ENCODE measurements at regions not wholly inside any gene's neighbourhood (a gene's known extent, or its start where the extent isn't known, plus 50 kb on each side); places are given as distances from the start of the nearest gene placed in this dataset.

- Mint-ChIP-seq H3K27ac (no peak overlapping the region), H3K4me1 (peaks cover 0 to 4% of the 10 kb centered on the region in 2 donors), H3K9me3 (no peaks in the 10 kb centered on the region), H3K4me3 (no peak overlapping the region), H3K27me3 (ENCODE audit: low read depth in 3 of 3) (peaks cover 1 to 7% (median 3%) of the 10 kb centered on the region in 3 donors), H3K36me3 (no peaks in the 10 kb centered on the region)
- no peak for DNase-seq
Measured at GRCh38 chr15:69801144-69801543, 296.6 kb downstream of the TLE3 start.

GRCh38 chr15:69802432-69802831 lies 295.3 kb downstream of the TLE3 start:
- H3K4me3 Mint-ChIP-seq = no peak overlapping the region
- no peaks in the 10 kb centered on the region for H3K9me3 Mint-ChIP-seq
- no peak overlapping the region for H3K27ac Mint-ChIP-seq
- H3K27me3 Mint-ChIP-seq (ENCODE audit: low read depth in 3 of 3) = peaks cover 0 to 7% (median 4%) of the 10 kb centered on the region in 3 donors
- no peak for DNase-seq
- H3K4me1 Mint-ChIP-seq = peaks cover 0 to 10% of the 10 kb centered on the region in 2 donors
- H3K36me3 Mint-ChIP-seq = no peaks in the 10 kb centered on the region

GRCh38 chr15:69804786-69805185 lies 292.9 kb downstream of the TLE3 start:
- no peak overlapping the region for H3K4me3 Mint-ChIP-seq
- H3K27ac Mint-ChIP-seq = no peak overlapping the region
- peaks cover 0 to 10% of the 10 kb centered on the region in 2 donors for H3K4me1 Mint-ChIP-seq
- H3K9me3 Mint-ChIP-seq = no peaks in the 10 kb centered on the region
- H3K27me3 Mint-ChIP-seq (ENCODE audit: low read depth in 3 of 3) = peaks cover 0 to 7% (median 4%) of the 10 kb centered on the region in 3 donors
- no peaks in the 10 kb centered on the region for H3K36me3 Mint-ChIP-seq
- no peak for DNase-seq

GRCh38 chr15:69805248-69805953 lies 292.3 kb downstream of the TLE3 start:
- no peak overlapping the region for H3K4me3 Mint-ChIP-seq
- no peaks in the 10 kb centered on the region for H3K9me3 Mint-ChIP-seq
- H3K27ac Mint-ChIP-seq = no peak overlapping the region
- peaks cover 0 to 10% of the 10 kb centered on the region in 2 donors for H3K4me1 Mint-ChIP-seq
- H3K27me3 Mint-ChIP-seq (ENCODE audit: low read depth in 3 of 3) = peaks cover 0 to 7% (median 4%) of the 10 kb centered on the region in 3 donors
- H3K36me3 Mint-ChIP-seq = no peaks in the 10 kb centered on the region
- no peak for DNase-seq

- Mint-ChIP-seq H3K4me1 (peaks cover 0 to 10% of the 10 kb centered on the region in 2 donors), H3K4me3 (no peak overlapping the region), H3K36me3 (no peaks in the 10 kb centered on the region), H3K9me3 (no peaks in the 10 kb centered on the region), H3K27ac (no peak overlapping the region), H3K27me3 (ENCODE audit: low read depth in 3 of 3) (peaks cover 4 to 5% (median 4%) of the 10 kb centered on the region in 3 donors)
- no peak for DNase-seq
Measured at GRCh38 chr15:69806287-69806915, 291.3 kb downstream of the TLE3 start.

- peaks cover 0 to 10% of the 10 kb centered on the region in 2 donors for H3K4me1 Mint-ChIP-seq
- H3K36me3 Mint-ChIP-seq = no peaks in the 10 kb centered on the region
- H3K27me3 Mint-ChIP-seq (ENCODE audit: low read depth in 3 of 3) = peaks cover 0 to 4% (median 4%) of the 10 kb centered on the region in 3 donors
- no peaks in the 10 kb centered on the region for H3K9me3 Mint-ChIP-seq
- no peak overlapping the region for H3K4me3 Mint-ChIP-seq
- DNase-seq = no peak
- H3K27ac Mint-ChIP-seq = no peak overlapping the region
Measured at GRCh38 chr15:69807721-69808120, 290.0 kb downstream of the TLE3 start.

GRCh38 chr15:69808756-69809155 lies 289.0 kb downstream of the TLE3 start:
- peaks cover 0 to 4% (median 4%) of the 10 kb centered on the region in 3 donors for H3K27me3 Mint-ChIP-seq (ENCODE audit: low read depth in 3 of 3)
- peaks cover 0 to 10% of the 10 kb centered on the region in 2 donors for H3K4me1 Mint-ChIP-seq
- no peak for DNase-seq
- no peaks in the 10 kb centered on the region for H3K36me3 Mint-ChIP-seq
- no peaks in the 10 kb centered on the region for H3K9me3 Mint-ChIP-seq
- H3K4me3 Mint-ChIP-seq = no peak overlapping the region
- H3K27ac Mint-ChIP-seq = no peak overlapping the region

GRCh38 chr15:69809421-69809820 lies 288.3 kb downstream of the TLE3 start:
- DNase-seq = no peak
- Mint-ChIP-seq H3K36me3 (no peaks in the 10 kb centered on the region), H3K27me3 (ENCODE audit: low read depth in 3 of 3) (peaks cover 0 to 4% (median 4%) of the 10 kb centered on the region in 3 donors), H3K9me3 (no peaks in the 10 kb centered on the region), H3K4me3 (no peak overlapping the region), H3K27ac (no peak overlapping the region), H3K4me1 (peaks cover 0 to 10% of the 10 kb centered on the region in 2 donors)

- Mint-ChIP-seq H3K4me3 (no peak overlapping the region), H3K36me3 (no peaks in the 10 kb centered on the region), H3K4me1 (peaks cover 0 to 9% of the 10 kb centered on the region in 2 donors), H3K27ac (no peak overlapping the region), H3K9me3 (no peaks in the 10 kb centered on the region), H3K27me3 (ENCODE audit: low read depth in 3 of 3) (peaks cover 0 to 6% (median 4%) of the 10 kb centered on the region in 3 donors)
- no peak for DNase-seq
Measured at GRCh38 chr15:69810431-69811354, 287.0 kb downstream of the TLE3 start.

- no peaks in the 10 kb centered on the region for H3K9me3 Mint-ChIP-seq
- no peaks in the 10 kb centered on the region for H3K36me3 Mint-ChIP-seq
- H3K27me3 Mint-ChIP-seq (ENCODE audit: low read depth in 3 of 3) = peaks cover 0 to 4% (median 4%) of the 10 kb centered on the region in 3 donors
- H3K4me1 Mint-ChIP-seq = no peaks in the 10 kb centered on the region
- H3K27ac Mint-ChIP-seq = no peak overlapping the region
- H3K4me3 Mint-ChIP-seq = no peak overlapping the region
- DNase-seq = no peak
Measured at GRCh38 chr15:69812861-69813261, 284.9 kb downstream of the TLE3 start.

GRCh38 chr15:69813881-69814280 lies 283.8 kb downstream of the TLE3 start:
- no peak for DNase-seq
- Mint-ChIP-seq H3K36me3 (no peaks in the 10 kb centered on the region), H3K9me3 (no peaks in the 10 kb centered on the region), H3K4me3 (no peak overlapping the region), H3K27ac (no peak overlapping the region), H3K27me3 (ENCODE audit: low read depth in 3 of 3) (peaks cover 4 to 5% (median 4%) of the 10 kb centered on the region in 3 donors), H3K4me1 (no peaks in the 10 kb centered on the region)

- Mint-ChIP-seq H3K27me3 (ENCODE audit: low read depth in 3 of 3) (peaks cover 4 to 5% (median 4%) of the 10 kb centered on the region in 3 donors), H3K9me3 (no peaks in the 10 kb centered on the region), H3K4me3 (no peak overlapping the region), H3K4me1 (no peaks in the 10 kb centered on the region), H3K27ac (no peak overlapping the region), H3K36me3 (no peaks in the 10 kb centered on the region)
- DNase-seq = no peak
Measured at GRCh38 chr15:69814932-69815331, 282.8 kb downstream of the TLE3 start.

- H3K36me3 Mint-ChIP-seq = no peaks in the 10 kb centered on the region
- peak in 2 of 3 donors; percentile 19 to 22 for DNase-seq
- no peak overlapping the region for H3K4me3 Mint-ChIP-seq
- no peak overlapping the region for H3K27ac Mint-ChIP-seq
- H3K4me1 Mint-ChIP-seq = no peaks in the 10 kb centered on the region
- no peaks in the 10 kb centered on the region for H3K9me3 Mint-ChIP-seq
- peaks cover 4 to 5% (median 4%) of the 10 kb centered on the region in 3 donors for H3K27me3 Mint-ChIP-seq (ENCODE audit: low read depth in 3 of 3)
Measured at GRCh38 chr15:69815793-69816192, 281.9 kb downstream of the TLE3 start.

- no peak overlapping the region for H3K27ac Mint-ChIP-seq
- H3K9me3 Mint-ChIP-seq = no peaks in the 10 kb centered on the region
- H3K4me3 Mint-ChIP-seq = no peak overlapping the region
- H3K4me1 Mint-ChIP-seq = no peaks in the 10 kb centered on the region
- H3K27me3 Mint-ChIP-seq (ENCODE audit: low read depth in 3 of 3) = peaks cover 2 to 5% (median 4%) of the 10 kb centered on the region in 3 donors
- no peak for DNase-seq
- H3K36me3 Mint-ChIP-seq = no peaks in the 10 kb centered on the region
Measured at GRCh38 chr15:69816522-69816921, 281.2 kb downstream of the TLE3 start.

Measured in immature natural killer cell (primary cell).